GM19467 (cell line): ENCODE measurements at regions not wholly inside any gene's neighbourhood (a gene's known extent, or its start where the extent isn't known, plus 50 kb on each side); places are given as distances from the start of the nearest gene placed in this dataset.
"Not testable (repeated sequence)": the region's sequence is repeated elsewhere in the genome, so short reads cannot be mapped to it uniquely, and the experiment has no call there.

Experiments used
- ATAC-seq: cut with Tn5 transposase; IDR thresholded peaks from one replicate; pipeline ENCODE4 v1.9.1; 2021; ENCODE audit warnings: mild to moderate bottlenecking, moderate library complexity; ENCODE audit not compliant: unreplicated experiment

GRCh38 chr7:32227746-32228145 is 157.5 kb upstream of the PDE1C start:
- no peak for ATAC-seq

GRCh38 chr7:32224276-32224675 is 154.1 kb upstream of the PDE1C start:
- ATAC-seq: no peak

- ATAC-seq: no peak
These were observed 153.5 kb upstream of the PDE1C start for GRCh38 chr7:32223721-32224120.

GRCh38 chr7:32223071-32223650 is 153.0 kb upstream of the PDE1C start:
- ATAC-seq: no peak

- no peak for ATAC-seq
These were observed 152.2 kb upstream of the PDE1C start for GRCh38 chr7:32222251-32222900.

- ATAC-seq: no peak
These were observed 151.5 kb upstream of the PDE1C start for GRCh38 chr7:32221736-32222135.

- no peak for ATAC-seq
These were observed 150.8 kb upstream of the PDE1C start for GRCh38 chr7:32221056-32221455.

- not testable (repeated sequence) for ATAC-seq
These were observed 149.6 kb upstream of the PDE1C start for GRCh38 chr7:32219831-32220230.

GRCh38 chr7:32219416-32219815 is 149.2 kb upstream of the PDE1C start:
- ATAC-seq: no peak

- ATAC-seq: no peak
These were observed 148.6 kb upstream of the PDE1C start for GRCh38 chr7:32218741-32219288.

GRCh38 chr7:32218154-32218467 is 147.9 kb upstream of the PDE1C start:
- no peak for ATAC-seq

- no peak for ATAC-seq
These were observed 147.3 kb upstream of the PDE1C start for GRCh38 chr7:32217341-32218153.

GRCh38 chr7:32216759-32217158 is 146.6 kb upstream of the PDE1C start:
- ATAC-seq: no peak

GRCh38 chr7:32215697-32216096 is 145.5 kb upstream of the PDE1C start:
- no peak for ATAC-seq

GRCh38 chr7:32214913-32215312 is 144.7 kb upstream of the PDE1C start:
- no peak for ATAC-seq

GRCh38 chr7:32212321-32212720 is 142.1 kb upstream of the PDE1C start:
- ATAC-seq: no peak

- no peak for ATAC-seq
These were observed 136.8 kb upstream of the PDE1C start for GRCh38 chr7:32206987-32207386.

- no peak for ATAC-seq
These were observed 136.3 kb upstream of the PDE1C start for GRCh38 chr7:32206488-32206887.

- ATAC-seq: not testable (repeated sequence)
These were observed 135.2 kb upstream of the PDE1C start for GRCh38 chr7:32205298-32205824.

GRCh38 chr7:32204361-32205018 is 134.3 kb upstream of the PDE1C start:
- peak; percentile 59 for ATAC-seq

- no peak for ATAC-seq
These were observed 130.4 kb upstream of the PDE1C start for GRCh38 chr7:32200646-32201045.
